A673 (cell line): ENCODE measurements at regions not wholly inside any gene's neighbourhood (a gene's known extent, or its start where the extent isn't known, plus 50 kb on each side); places are given as distances from the start of the nearest gene placed in this dataset.

Experiments used
- BruUV-seq: library from RNA; stranded (reverse); fragments of 400-500 nt; replicated peaks from 2 replicates; lab custom pipeline; 2021; lab: Mats Ljungman, UMichigan
- CTCF ChIA-PET: fragments of 300-600 bp; sonication (Branson Sonifier 250); formaldehyde crosslinking; loops from one replicate; lab custom pipeline; 2022; ENCODE audit warnings: antibody characterized with exemption; lab: Charles Lee
- POLR2A ChIA-PET: fragments of 300-600 bp; sonication (Branson Sonifier 250); formaldehyde crosslinking; loops from one replicate; lab custom pipeline; 2022; ENCODE audit warnings: antibody characterized with exemption; ENCODE audit not compliant: low non-redundant PET; lab: Charles Lee
- DNase-seq: peaks from one replicate; pipeline ENCODE4 v3.0.0-alpha.2; 2015; ENCODE audit warnings: low spot score
- H3K27ac ChIP-seq: fragments of 200-600 bp; sonication (generic); 2 replicates; pipeline ENCODE4 v1.5.1; 2016; ENCODE audit warnings: mixed run types, low read depth, mild to moderate bottlenecking, mixed read lengths, antibody characterized with exemption, low read length; ENCODE audit not compliant: poor library complexity, severe bottlenecking
- H3K27me3 ChIP-seq: fragments of 200-600 bp; sonication (generic); replicated peaks from 2 replicates; pipeline ENCODE4 v1.6.1; 2017; ENCODE audit warnings: mixed run types, low read depth, mild to moderate bottlenecking, mixed read lengths, antibody characterized with exemption, low read length; ENCODE audit not compliant: insufficient read depth, poor library complexity
- H3K36me3 ChIP-seq: fragments of 200-600 bp; sonication (generic); 2 replicates; pipeline ENCODE4 v1.6.1; 2016; ENCODE audit warnings: mixed run types, mild to moderate bottlenecking, mixed read lengths, antibody characterized with exemption, low read length; ENCODE audit not compliant: insufficient read depth, poor library complexity, severe bottlenecking
- H3K4me1 ChIP-seq: fragments of 200-600 bp; sonication (generic); 2 replicates; pipeline ENCODE4 v1.6.1; 2017; ENCODE audit warnings: mixed run types, mild to moderate bottlenecking, mixed read lengths, antibody characterized with exemption, low read length; ENCODE audit not compliant: insufficient read depth, poor library complexity, severe bottlenecking
- H3K4me3 ChIP-seq: fragments of 200-600 bp; sonication (generic); 2 replicates; pipeline ENCODE4 v1.5.1; 2016; ENCODE audit warnings: low read depth, mixed run types, mild to moderate bottlenecking, mixed read lengths, low read length; ENCODE audit not compliant: poor library complexity, severe bottlenecking
- H3K9me3 ChIP-seq: fragments of 200-600 bp; sonication (generic); 2 replicates; pipeline ENCODE4 v1.6.1; 2016; ENCODE audit warnings: mixed run types, low read depth, mild to moderate bottlenecking, mixed read lengths, antibody characterized with exemption, low read length; ENCODE audit not compliant: poor library complexity, severe bottlenecking
- CTCF ChIP-seq: fragments of 300-800, 200-600 bp; sonication (generic); conservative IDR thresholded peaks from 2 replicates; pipeline ENCODE4 v1.5.1; 2017; ENCODE audit warnings: low read depth, mild to moderate bottlenecking, antibody characterized with exemption, low read length, moderate library complexity, mixed read lengths
- EZH2 ChIP-seq: fragments of 200-600 bp; sonication (generic); IDR thresholded peaks from 2 replicates; pipeline ENCODE4 v1.6.1; 2017; ENCODE audit warnings: borderline replicate concordance, low read depth, mild to moderate bottlenecking, mixed read lengths, antibody characterized with exemption, low read length; ENCODE audit not compliant: poor library complexity, severe bottlenecking
- intact Hi-C: fragments of 100-400 bp; cut with micrococcal nuclease; formaldehyde crosslinking; loops from one replicate; pipeline ENCODE4 v1.10.0; 2022; ENCODE audit not compliant: unreplicated experiment

GRCh38 chr1:30447080-30447479 lies 276.3 kb downstream of the MATN1 start:
- intact Hi-C loops, result no loop called here
- CTCF ChIA-PET, result no interaction called here
- BruUV-seq, result no TSS peak
- no peaks in the 10 kb centered on the region for H3K36me3 ChIP-seq
- no peak for TF ChIP-seq EZH2
- no peak overlapping the region for H3K27ac ChIP-seq
- no peaks in the 10 kb centered on the region for H3K9me3 ChIP-seq
- no peaks in the 10 kb centered on the region for H3K4me1 ChIP-seq
- POLR2A ChIA-PET, result interaction anchor here (0.6 kb wide), 1 partner anchor 317 kb away, joined by 3 read pairs; no protein-coding TSS in a partner anchor
- no peak for DNase-seq
- no peak overlapping the region for H3K4me3 ChIP-seq
- H3K27me3 ChIP-seq, result no peaks in the 10 kb centered on the region

- no TSS peak for BruUV-seq
- CTCF ChIA-PET, result no interaction called here
- Histone ChIP-seq H3K36me3 (no peaks in the 10 kb centered on the region), H3K27ac (no peak overlapping the region), H3K4me3 (no peak overlapping the region), H3K27me3 (no peaks in the 10 kb centered on the region), H3K9me3 (no peaks in the 10 kb centered on the region), H3K4me1 (no peaks in the 10 kb centered on the region)
- intact Hi-C loops, result no loop called here
- no peak for DNase-seq
- POLR2A ChIA-PET, result no interaction called here
- TF ChIP-seq CTCF (no peak), EZH2 (no peak)
Measured at GRCh38 chr1:30446508-30446907, 276.9 kb downstream of the MATN1 start.

GRCh38 chr1:30446095-30446494 lies 277.3 kb downstream of the MATN1 start:
- no peak for TF ChIP-seq CTCF
- TF ChIP-seq EZH2, result no peak
- no peaks in the 10 kb centered on the region for H3K9me3 ChIP-seq
- intact Hi-C loops, result no loop called here

GRCh38 chr1:30445449-30445848 lies 277.9 kb downstream of the MATN1 start:
- DNase-seq, result no peak
- POLR2A ChIA-PET, result no interaction called here

More at GRCh38 chr1:30446095-30446494, 277.3 kb downstream of the MATN1 start:
- DNase-seq, result no peak
- no peaks in the 10 kb centered on the region for H3K27me3 ChIP-seq
- no TSS peak for BruUV-seq
- H3K36me3 ChIP-seq, result no peaks in the 10 kb centered on the region
- H3K4me3 ChIP-seq, result no peak overlapping the region
- CTCF ChIA-PET, result no interaction called here
- no peaks in the 10 kb centered on the region for H3K4me1 ChIP-seq
- POLR2A ChIA-PET, result no interaction called here
- H3K27ac ChIP-seq, result no peak overlapping the region

More at GRCh38 chr1:30445449-30445848, 277.9 kb downstream of the MATN1 start:
- Histone ChIP-seq H3K36me3 (no peaks in the 10 kb centered on the region), H3K4me1 (no peaks in the 10 kb centered on the region), H3K9me3 (no peaks in the 10 kb centered on the region), H3K27me3 (no peaks in the 10 kb centered on the region), H3K27ac (no peak overlapping the region), H3K4me3 (no peak overlapping the region)
- CTCF ChIA-PET, result interaction anchor here (0.6 kb wide), 1 partner anchor 65 kb away, joined by 3 read pairs; no protein-coding TSS in a partner anchor
- intact Hi-C loops, result no loop called here
- TF ChIP-seq CTCF (no peak), EZH2 (no peak)
- no TSS peak for BruUV-seq
